Common myeloid progenitor, CD34-positive (primary cell): ENCODE measurements at regions not wholly inside any gene's neighbourhood (a gene's known extent, or its start where the extent isn't known, plus 50 kb on each side); places are given as distances from the start of the nearest gene placed in this dataset.
"Not testable (repeated sequence)": the region's sequence is repeated elsewhere in the genome, so short reads cannot be mapped to it uniquely, and the experiment has no call there.

Source experiments
- CTCF ChIA-PET: fragments of 350-600 bp; sonication (Branson Sonifier 250); formaldehyde crosslinking; loops from one replicate; lab custom pipeline; 2021; ENCODE audit warnings: antibody characterized with exemption; lab: Charles Lee
- POLR2A ChIA-PET: fragments of 350-600 bp; sonication (Branson Sonifier 250); formaldehyde crosslinking; loops from one replicate; lab custom pipeline; 2021; ENCODE audit warnings: antibody characterized with exemption; lab: Charles Lee
- DNase-seq, 3 donors: peaks; one replicate each; pipeline versions ENCODE4 v3.0.0 to v3.0.0-alpha.2; 2013
- H3K27ac ChIP-seq, 2 experiments: 1 replicate in 1 of 2; 2 replicates in 1 of 2; pipeline ENCODE4 v1.7.0; 2013; ENCODE audit warnings: inconsistent platforms in 2 of 2, low read length in 2 of 2, mild to moderate bottlenecking in 2 of 2, low read depth in 1 of 2, moderate library complexity in 1 of 2; ENCODE audit not compliant: severe bottlenecking in 2 of 2, insufficient read depth in 1 of 2, poor library complexity in 1 of 2
- H3K27me3 ChIP-seq, 5 experiments: replicated peaks in 2 of 5; 1 replicate in 3 of 5; 2 replicates in 2 of 5; pipeline versions ENCODE4 v1.6.1 to v1.7.0; 2013; ENCODE audit warnings: low read length in 4 of 5, mild to moderate bottlenecking in 2 of 5, moderate library complexity in 2 of 5, inconsistent platforms in 1 of 5; ENCODE audit not compliant: insufficient read depth in 5 of 5, control insufficient read depth in 4 of 5
- H3K36me3 ChIP-seq, 4 experiments: 1 replicate in 2 of 4; 2 replicates in 2 of 4; pipeline versions ENCODE4 v1.6.1 to v1.7.0; 2013; ENCODE audit warnings: low read length in 3 of 4, control low read depth in 1 of 4, mild to moderate bottlenecking in 1 of 4; ENCODE audit not compliant: control insufficient read depth in 4 of 4, insufficient read depth in 4 of 4
- H3K4me1 ChIP-seq, 4 experiments: 1 replicate in 3 of 4; 2 replicates in 1 of 4; pipeline versions ENCODE4 v1.6.1 to v1.7.1; 2013; ENCODE audit warnings: low read length in 3 of 4, mild to moderate bottlenecking in 3 of 4, control low read depth in 1 of 4, inconsistent platforms in 1 of 4, moderate library complexity in 1 of 4; ENCODE audit not compliant: control insufficient read depth in 4 of 4, insufficient read depth in 4 of 4; ENCODE audit errors: control extremely low read depth in 1 of 4
- H3K4me3 ChIP-seq, 7 experiments: 1 replicate in 4 of 7; 2 replicates in 3 of 7; pipeline versions ENCODE4 v1.5.1 to v1.7.0; 2013; ENCODE audit warnings: mild to moderate bottlenecking in 7 of 7, low read length in 6 of 7, moderate library complexity in 6 of 7, inconsistent platforms in 2 of 7, low read depth in 2 of 7, control low read depth in 1 of 7; ENCODE audit not compliant: insufficient read depth in 4 of 7, control insufficient read depth in 1 of 7; ENCODE audit errors: extremely low read depth in 1 of 7
- H3K9me3 ChIP-seq, 5 experiments: 1 replicate in 4 of 5; 2 replicates in 1 of 5; pipeline versions ENCODE4 v1.6.1 to v1.7.1; 2013; ENCODE audit warnings: low read length in 4 of 5, mild to moderate bottlenecking in 2 of 5, inconsistent platforms in 1 of 5, low read depth in 1 of 5, moderate library complexity in 1 of 5; ENCODE audit not compliant: control insufficient read depth in 4 of 5, insufficient read depth in 2 of 5; ENCODE audit errors: control extremely low read depth in 1 of 5
- WGBS: methylation state at CpG from one replicate; pipeline ENCODE4 v1.1.5; 2013; ENCODE audit not compliant: insufficient coverage; 5-methylcytosine and 5-hydroxymethylcytosine counted together

DNA sequence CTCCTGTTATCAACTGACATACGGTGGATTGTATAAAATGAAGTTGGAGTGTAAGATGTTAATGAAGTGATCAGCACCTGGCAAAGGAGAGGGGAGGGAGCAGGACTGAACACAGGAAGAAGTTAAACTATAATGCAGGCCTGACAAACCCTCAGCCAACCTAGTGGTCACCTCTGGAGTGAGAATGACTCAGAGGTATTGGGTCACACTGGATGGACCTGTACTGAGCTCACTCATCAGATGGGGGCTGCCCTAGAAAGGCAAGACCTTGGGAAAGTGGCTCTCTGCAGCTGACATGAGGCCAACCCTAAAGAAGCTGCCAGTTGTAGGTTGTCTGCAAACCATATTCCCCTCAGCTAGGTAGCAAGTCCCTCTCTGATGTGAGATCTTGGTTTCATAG is 193.3 kb upstream of the HTR1E start:
- POLR2A ChIA-PET: no interaction called here
- no peak for DNase-seq
- H3K9me3 ChIP-seq: no peaks in the 10 kb centered on the region
- no CpG with 5 or more reads among the region's 1 CpG for WGBS
- no peak overlapping the region for H3K27ac ChIP-seq
- CTCF ChIA-PET: no interaction called here
- H3K36me3 ChIP-seq: no peaks in the 10 kb centered on the region
- H3K4me1 ChIP-seq: no peaks in the 10 kb centered on the region
- no peaks in the 10 kb centered on the region for H3K27me3 ChIP-seq
- H3K4me3 ChIP-seq: no peak overlapping the region

DNA sequence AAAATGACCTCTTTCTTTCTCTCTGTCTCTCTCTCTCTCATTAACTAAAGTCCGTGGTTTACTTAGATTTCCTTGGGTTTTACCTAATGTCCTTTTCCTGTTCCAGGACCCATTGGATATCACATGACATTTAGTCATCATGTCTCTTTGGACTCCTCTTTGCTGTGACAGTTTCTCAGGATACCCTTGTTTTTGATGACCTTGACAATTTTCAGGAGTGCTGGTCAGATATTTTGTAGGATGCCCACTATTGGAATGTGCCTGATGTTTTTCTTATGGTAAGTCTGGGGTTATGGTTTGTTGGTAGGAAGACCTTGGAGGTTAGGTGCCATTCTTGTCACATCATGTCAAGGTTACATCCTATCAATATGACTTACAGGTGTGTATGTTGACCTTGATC is 199.2 kb upstream of the HTR1E start:
- CTCF ChIA-PET: no interaction called here

GRCh38 chr6:86731631-86732030 is 205.7 kb upstream of the HTR1E start:
- POLR2A ChIA-PET, H3K4me1 ChIP-seq, H3K36me3 ChIP-seq, DNase-seq, H3K9me3 ChIP-seq, H3K27ac ChIP-seq, CTCF ChIA-PET, H3K27me3 ChIP-seq, H3K4me3 ChIP-seq: not testable (repeated sequence)
- WGBS: no CpG with 5 or more reads among the region's 8 CpGs

More for the DNA sequence above, 199.2 kb upstream of the HTR1E start:
- H3K36me3 ChIP-seq: no peaks in the 10 kb centered on the region
- no peak for DNase-seq
- POLR2A ChIA-PET: no interaction called here
- no peaks in the 10 kb centered on the region for H3K4me1 ChIP-seq
- no peak overlapping the region for H3K27ac ChIP-seq
- no peaks in the 10 kb centered on the region for H3K27me3 ChIP-seq
- H3K9me3 ChIP-seq: no peaks in the 10 kb centered on the region
- H3K4me3 ChIP-seq: no peak overlapping the region
- WGBS: 86% methylated on average over 1 of the region's 1 CpG

GRCh38 chr6:86730772-86731171 is 206.6 kb upstream of the HTR1E start:
- H3K27ac ChIP-seq, H3K36me3 ChIP-seq, H3K9me3 ChIP-seq, H3K4me1 ChIP-seq, CTCF ChIA-PET, H3K4me3 ChIP-seq, DNase-seq, POLR2A ChIA-PET, H3K27me3 ChIP-seq: not testable (repeated sequence)
- WGBS: 100% methylated on average over 2 of the region's 4 CpGs

DNA sequence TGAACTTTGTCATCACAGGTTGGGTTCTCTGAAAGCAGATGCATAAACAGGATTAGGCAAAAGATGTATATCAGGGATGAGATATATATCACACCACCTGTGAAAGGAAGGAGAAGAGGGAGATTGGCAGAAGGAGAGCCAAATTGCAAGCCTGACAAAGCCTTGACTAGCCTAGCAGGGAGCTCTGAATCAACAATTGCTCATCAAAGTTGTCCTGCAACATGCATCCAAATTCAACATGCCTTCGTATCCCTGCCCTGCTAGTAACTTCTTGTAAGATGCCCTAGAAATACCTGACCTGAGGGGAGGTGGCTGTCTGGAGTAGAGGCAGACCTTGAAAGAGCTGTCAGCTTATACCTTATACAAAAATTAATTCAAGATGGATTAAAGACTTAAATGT is 207.1 kb upstream of the HTR1E start:
- CTCF ChIA-PET: no interaction called here
- DNase-seq: no peak
- H3K4me3 ChIP-seq: no peak overlapping the region
- 0% methylated on average over 1 of the region's 1 CpG for WGBS
- POLR2A ChIA-PET: no interaction called here
- H3K4me1 ChIP-seq: no peaks in the 10 kb centered on the region
- no peaks in the 10 kb centered on the region for H3K36me3 ChIP-seq
- no peak overlapping the region for H3K27ac ChIP-seq
- H3K27me3 ChIP-seq: no peaks in the 10 kb centered on the region
- peaks cover 0 to 4% (median 0%) of the 10 kb centered on the region in 5 experiments for H3K9me3 ChIP-seq

DNA sequence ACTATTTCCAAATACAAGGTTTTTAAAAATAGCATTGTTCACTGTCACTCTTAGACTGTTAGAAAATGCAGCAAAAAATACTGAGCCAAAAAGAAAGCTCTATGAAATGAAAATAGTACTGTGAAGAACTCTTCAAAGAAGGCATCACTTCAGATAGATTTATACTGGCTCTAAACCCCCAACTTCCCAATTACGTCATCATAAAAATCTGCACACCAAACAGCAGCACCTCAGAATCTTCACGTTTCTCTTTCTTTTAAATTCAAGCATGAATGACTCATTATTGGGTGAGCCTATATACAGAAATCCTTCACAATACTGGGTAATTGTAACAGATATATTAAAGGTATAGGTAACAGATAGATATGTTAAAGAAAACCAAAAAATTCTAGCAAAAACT is 208.4 kb upstream of the HTR1E start:
- ChIA-PET POLR2A (no interaction called here), CTCF (no interaction called here)
- H3K4me3 ChIP-seq: no peak overlapping the region
- no peaks in the 10 kb centered on the region for H3K4me1 ChIP-seq
- H3K9me3 ChIP-seq: peaks cover 0 to 4% (median 0%) of the 10 kb centered on the region in 5 experiments
- WGBS: no CpG with 5 or more reads among the region's 2 CpGs
- H3K27ac ChIP-seq: no peak overlapping the region
- no peaks in the 10 kb centered on the region for H3K36me3 ChIP-seq
- no peak for DNase-seq
- H3K27me3 ChIP-seq: no peaks in the 10 kb centered on the region

- ChIA-PET CTCF (no interaction called here), POLR2A (no interaction called here)
- Histone ChIP-seq H3K4me1 (no peaks in the 10 kb centered on the region), H3K9me3 (peaks cover 0 to 3% (median 0%) of the 10 kb centered on the region in 5 experiments), H3K27me3 (no peaks in the 10 kb centered on the region), H3K4me3 (no peak overlapping the region), H3K27ac (no peak overlapping the region), H3K36me3 (no peaks in the 10 kb centered on the region)
- WGBS: 91% methylated on average over 3 of the region's 4 CpGs
- DNase-seq: no peak
These were observed 212.6 kb upstream of the HTR1E start for GRCh38 chr6:86724695-86725094.
